Putamen (tissue), 1 donor: ENCODE measurements at regions not wholly inside any gene's neighbourhood (a gene's known extent, or its start where the extent isn't known, plus 50 kb on each side); places are given as distances from the start of the nearest gene placed in this dataset.

ENCODE experiments used
- DNase-seq: peaks from one replicate; pipeline ENCODE4 v3.0.0-alpha.2; 2016; ENCODE audit warnings: low spot score

GRCh38 chr9:515665-516064 lies 301.0 kb downstream of the DOCK8 start:
- DNase-seq = no peak

- no peak for DNase-seq
Measured at GRCh38 chr9:517993-518392, 303.3 kb downstream of the DOCK8 start.

GRCh38 chr9:518540-518939 lies 303.9 kb downstream of the DOCK8 start:
- DNase-seq = no peak

- DNase-seq = no peak
Measured at GRCh38 chr9:519579-519978, 304.9 kb downstream of the DOCK8 start.

- no peak for DNase-seq
Measured at GRCh38 chr9:520302-520701, 305.6 kb downstream of the DOCK8 start.

GRCh38 chr9:522190-522589 lies 307.5 kb downstream of the DOCK8 start:
- no peak for DNase-seq

GRCh38 chr9:522658-523057 lies 308.0 kb downstream of the DOCK8 start:
- DNase-seq = no peak

GRCh38 chr9:523444-523843 lies 308.8 kb downstream of the DOCK8 start:
- no peak for DNase-seq

GRCh38 chr9:524008-524407 lies 309.3 kb downstream of the DOCK8 start:
- DNase-seq = no peak

GRCh38 chr9:526904-527591 lies 312.4 kb downstream of the DOCK8 start:
- no peak for DNase-seq

GRCh38 chr9:529731-530130 lies 311.8 kb upstream of the DMRT1 start:
- DNase-seq = no peak

- DNase-seq = no peak
Measured at GRCh38 chr9:530681-531080, 310.8 kb upstream of the DMRT1 start.

GRCh38 chr9:532707-533106 lies 308.8 kb upstream of the DMRT1 start:
- no peak for DNase-seq

GRCh38 chr9:534886-535285 lies 306.6 kb upstream of the DMRT1 start:
- DNase-seq = peak; percentile 91

GRCh38 chr9:535356-535755 lies 306.1 kb upstream of the DMRT1 start:
- DNase-seq = no peak

GRCh38 chr9:536597-537511 lies 304.6 kb upstream of the DMRT1 start:
- DNase-seq = no peak

GRCh38 chr9:543478-543877 lies 298.0 kb upstream of the DMRT1 start:
- DNase-seq = no peak

- DNase-seq = no peak
Measured at GRCh38 chr9:545480-545879, 296.0 kb upstream of the DMRT1 start.

- DNase-seq = no peak
Measured at GRCh38 chr9:546235-546634, 295.3 kb upstream of the DMRT1 start.

- DNase-seq = peak; percentile 81
Measured at GRCh38 chr9:546797-547223, 294.7 kb upstream of the DMRT1 start.

GRCh38 chr9:547314-547713 lies 294.2 kb upstream of the DMRT1 start:
- DNase-seq = no peak

GRCh38 chr9:549455-549997 lies 292.0 kb upstream of the DMRT1 start:
- no peak for DNase-seq

GRCh38 chr9:550333-550732 lies 291.2 kb upstream of the DMRT1 start:
- DNase-seq = no peak
